ENCODE measurements at regions not wholly inside any gene's neighbourhood (a gene's known extent, or its start where the extent isn't known, plus 50 kb on each side); places are given as distances from the start of the nearest gene placed in this dataset.

GRCh38 chr2:62586981-62587380 lies 81.0 kb upstream of the TMEM17 start:
- TF ChIP-seq CTCF (IDR thresholded peaks at IDR 0.05; ENCODE audit: low read length) (no peak), EZH2phosphoT487 (IDR thresholded peaks at IDR 0.05; ENCODE audit: low read length) (no peak), EZH2 (optimal IDR thresholded peaks at IDR 0.05; ENCODE audit: low read depth, low read length) (no peak)

Measured in MM.1S (cell line).